ENCODE measurements at regions not wholly inside any gene's neighbourhood (a gene's known extent, or its start where the extent isn't known, plus 50 kb on each side); places are given as distances from the start of the nearest gene placed in this dataset.
"Not testable (repeated sequence)": the region's sequence is repeated elsewhere in the genome, so short reads cannot be mapped to it uniquely, and the experiment has no call there.

GRCh38 chr2:87352178-87352934 is 330.7 kb upstream of the PLGLB1 start:
- not testable (repeated sequence) for H3K9ac ChIP-seq (ENCODE audit: low read depth in 1 of 2, low read length in 2 of 2); H3K27me3 ChIP-seq (ENCODE audit: control insufficient read depth in 4 of 4, insufficient read depth in 4 of 4, low read length in 3 of 4); H3K36me3 ChIP-seq (ENCODE audit: control insufficient read depth in 4 of 4, insufficient read depth in 3 of 4, low read depth in 1 of 4, low read length in 3 of 4); H3K4me3 ChIP-seq (ENCODE audit: low read depth in 1 of 3, low read length in 3 of 3); H3K4me1 ChIP-seq (ENCODE audit: control insufficient read depth in 4 of 4, insufficient read depth in 4 of 4, low read length in 3 of 4); DNase-seq (ENCODE audit: low spot score); H3K27ac ChIP-seq (ENCODE audit: low read depth in 1 of 2, low read length in 2 of 2); H3K9me3 ChIP-seq (ENCODE audit: control insufficient read depth in 4 of 4, low read length in 3 of 4)
- 88% methylated on average over 19 of the region's 21 CpGs for WGBS
- TF ChIP-seq RXRA (IDR thresholded peaks at IDR 0.05) = peak in 1 of 2 donors; percentile 6

GRCh38 chr2:87353408-87353807 is 331.8 kb upstream of the PLGLB1 start:
- H3K4me1 ChIP-seq (ENCODE audit: control insufficient read depth in 4 of 4, insufficient read depth in 4 of 4, low read length in 3 of 4); H3K4me3 ChIP-seq (ENCODE audit: low read depth in 1 of 3, low read length in 3 of 3); H3K36me3 ChIP-seq (ENCODE audit: control insufficient read depth in 4 of 4, insufficient read depth in 3 of 4, low read depth in 1 of 4, low read length in 3 of 4); H3K9me3 ChIP-seq (ENCODE audit: control insufficient read depth in 4 of 4, low read length in 3 of 4); H3K9ac ChIP-seq (ENCODE audit: low read depth in 1 of 2, low read length in 2 of 2); H3K27me3 ChIP-seq (ENCODE audit: control insufficient read depth in 4 of 4, insufficient read depth in 4 of 4, low read length in 3 of 4); H3K27ac ChIP-seq (ENCODE audit: low read depth in 1 of 2, low read length in 2 of 2); DNase-seq (ENCODE audit: low spot score): not testable (repeated sequence)
- 96% methylated on average over 6 of the region's 10 CpGs for WGBS

GRCh38 chr2:87354102-87354501 is 332.5 kb upstream of the PLGLB1 start:
- H3K27ac ChIP-seq (ENCODE audit: low read depth in 1 of 2, low read length in 2 of 2); DNase-seq (ENCODE audit: low spot score); H3K4me1 ChIP-seq (ENCODE audit: control insufficient read depth in 4 of 4, insufficient read depth in 4 of 4, low read length in 3 of 4); H3K27me3 ChIP-seq (ENCODE audit: control insufficient read depth in 4 of 4, insufficient read depth in 4 of 4, low read length in 3 of 4); H3K4me3 ChIP-seq (ENCODE audit: low read depth in 1 of 3, low read length in 3 of 3); H3K9me3 ChIP-seq (ENCODE audit: control insufficient read depth in 4 of 4, low read length in 3 of 4); H3K36me3 ChIP-seq (ENCODE audit: control insufficient read depth in 4 of 4, insufficient read depth in 3 of 4, low read depth in 1 of 4, low read length in 3 of 4); H3K9ac ChIP-seq (ENCODE audit: low read depth in 1 of 2, low read length in 2 of 2): not testable (repeated sequence)
- WGBS = 87% methylated on average over 5 of the region's 6 CpGs

GRCh38 chr2:87360250-87360649 is 338.6 kb upstream of the PLGLB1 start:
- not testable (repeated sequence) for H3K4me1 ChIP-seq (ENCODE audit: control insufficient read depth in 4 of 4, insufficient read depth in 4 of 4, low read length in 3 of 4); H3K27me3 ChIP-seq (ENCODE audit: control insufficient read depth in 4 of 4, insufficient read depth in 4 of 4, low read length in 3 of 4); DNase-seq (ENCODE audit: low spot score); H3K36me3 ChIP-seq (ENCODE audit: control insufficient read depth in 4 of 4, insufficient read depth in 3 of 4, low read depth in 1 of 4, low read length in 3 of 4); H3K4me3 ChIP-seq (ENCODE audit: low read depth in 1 of 3, low read length in 3 of 3); H3K27ac ChIP-seq (ENCODE audit: low read depth in 1 of 2, low read length in 2 of 2); H3K9me3 ChIP-seq (ENCODE audit: control insufficient read depth in 4 of 4, low read length in 3 of 4); H3K9ac ChIP-seq (ENCODE audit: low read depth in 1 of 2, low read length in 2 of 2)

- not testable (repeated sequence) for H3K4me3 ChIP-seq (ENCODE audit: low read depth in 1 of 3, low read length in 3 of 3); H3K27ac ChIP-seq (ENCODE audit: low read depth in 1 of 2, low read length in 2 of 2); H3K9me3 ChIP-seq (ENCODE audit: control insufficient read depth in 4 of 4, low read length in 3 of 4); DNase-seq (ENCODE audit: low spot score); H3K27me3 ChIP-seq (ENCODE audit: control insufficient read depth in 4 of 4, insufficient read depth in 4 of 4, low read length in 3 of 4); H3K9ac ChIP-seq (ENCODE audit: low read depth in 1 of 2, low read length in 2 of 2); H3K4me1 ChIP-seq (ENCODE audit: control insufficient read depth in 4 of 4, insufficient read depth in 4 of 4, low read length in 3 of 4); H3K36me3 ChIP-seq (ENCODE audit: control insufficient read depth in 4 of 4, insufficient read depth in 3 of 4, low read depth in 1 of 4, low read length in 3 of 4)
- WGBS = 60% methylated on average over 1 of the region's 2 CpGs
These were observed 339.3 kb upstream of the PLGLB1 start for GRCh38 chr2:87360927-87361326.

- not testable (repeated sequence) for H3K9ac ChIP-seq (ENCODE audit: low read depth in 1 of 2, low read length in 2 of 2); H3K4me1 ChIP-seq (ENCODE audit: control insufficient read depth in 4 of 4, insufficient read depth in 4 of 4, low read length in 3 of 4); H3K9me3 ChIP-seq (ENCODE audit: control insufficient read depth in 4 of 4, low read length in 3 of 4); DNase-seq (ENCODE audit: low spot score); H3K27me3 ChIP-seq (ENCODE audit: control insufficient read depth in 4 of 4, insufficient read depth in 4 of 4, low read length in 3 of 4); H3K27ac ChIP-seq (ENCODE audit: low read depth in 1 of 2, low read length in 2 of 2); H3K36me3 ChIP-seq (ENCODE audit: control insufficient read depth in 4 of 4, insufficient read depth in 3 of 4, low read depth in 1 of 4, low read length in 3 of 4); H3K4me3 ChIP-seq (ENCODE audit: low read depth in 1 of 3, low read length in 3 of 3)
These were observed 340.2 kb upstream of the PLGLB1 start for GRCh38 chr2:87361805-87362204.

- H3K27ac ChIP-seq (ENCODE audit: low read depth in 1 of 2, low read length in 2 of 2); H3K36me3 ChIP-seq (ENCODE audit: control insufficient read depth in 4 of 4, insufficient read depth in 3 of 4, low read depth in 1 of 4, low read length in 3 of 4); H3K9ac ChIP-seq (ENCODE audit: low read depth in 1 of 2, low read length in 2 of 2); H3K27me3 ChIP-seq (ENCODE audit: control insufficient read depth in 4 of 4, insufficient read depth in 4 of 4, low read length in 3 of 4); DNase-seq (ENCODE audit: low spot score); H3K4me3 ChIP-seq (ENCODE audit: low read depth in 1 of 3, low read length in 3 of 3); H3K4me1 ChIP-seq (ENCODE audit: control insufficient read depth in 4 of 4, insufficient read depth in 4 of 4, low read length in 3 of 4); H3K9me3 ChIP-seq (ENCODE audit: control insufficient read depth in 4 of 4, low read length in 3 of 4): not testable (repeated sequence)
These were observed 342.7 kb upstream of the PLGLB1 start for GRCh38 chr2:87364379-87364778.

- WGBS = 63% methylated on average over 2 of the region's 2 CpGs
- H3K36me3 ChIP-seq (ENCODE audit: control insufficient read depth in 4 of 4, insufficient read depth in 3 of 4, low read depth in 1 of 4, low read length in 3 of 4) = not testable (repeated sequence)
These were observed 343.4 kb upstream of the PLGLB1 start for GRCh38 chr2:87365038-87365437.

More at GRCh38 chr2:87365038-87365437, 343.4 kb upstream of the PLGLB1 start:
- not testable (repeated sequence) for H3K4me1 ChIP-seq (ENCODE audit: control insufficient read depth in 4 of 4, insufficient read depth in 4 of 4, low read length in 3 of 4); H3K4me3 ChIP-seq (ENCODE audit: low read depth in 1 of 3, low read length in 3 of 3); H3K9ac ChIP-seq (ENCODE audit: low read depth in 1 of 2, low read length in 2 of 2); DNase-seq (ENCODE audit: low spot score); H3K27ac ChIP-seq (ENCODE audit: low read depth in 1 of 2, low read length in 2 of 2); H3K27me3 ChIP-seq (ENCODE audit: control insufficient read depth in 4 of 4, insufficient read depth in 4 of 4, low read length in 3 of 4); H3K9me3 ChIP-seq (ENCODE audit: control insufficient read depth in 4 of 4, low read length in 3 of 4)
